ENCODE measurements at regions not wholly inside any gene's neighbourhood (a gene's known extent, or its start where the extent isn't known, plus 50 kb on each side); places are given as distances from the start of the nearest gene placed in this dataset.

DNA sequence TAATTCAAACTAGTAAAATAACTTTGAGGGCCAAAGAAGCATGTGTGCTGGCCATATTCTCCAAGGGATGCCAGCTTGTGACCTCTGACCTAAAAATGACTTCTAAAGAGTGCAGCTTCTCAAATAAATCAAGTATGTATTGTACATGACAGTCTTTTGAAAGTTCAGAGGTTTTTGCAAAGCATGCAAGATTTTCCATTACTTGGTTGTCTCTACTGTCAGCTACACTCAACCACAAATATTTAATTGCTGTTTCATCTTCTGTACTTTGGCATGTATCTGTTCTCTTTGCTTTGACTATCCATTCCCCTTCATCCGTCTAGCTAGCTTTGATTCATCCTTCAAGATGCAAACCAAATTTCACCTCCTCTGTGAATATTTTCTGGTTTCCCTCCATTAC, 121.9 kb upstream of the HS3ST2 start:
- ChIA-PET CTCF (interaction anchor here (0.9 kb wide), 1 partner anchor 47 kb away, joined by 3 read pairs; no protein-coding TSS in a partner anchor), POLR2A (no interaction called here)
- Histone ChIP-seq H4K20me1 (ENCODE audit: control insufficient read depth, insufficient read depth, low read length, poor library complexity, severe bottlenecking) (no peaks in the 10 kb centered on the region), H3K36me3 (replicated peaks in 1 of 2; ENCODE audit: control extremely low read depth in 1 of 2, control insufficient read depth in 1 of 2, extremely low read depth in 1 of 2, insufficient read depth in 2 of 2, low read length in 1 of 2) (no peaks in the 10 kb centered on the region), H2AFZ (ENCODE audit: insufficient read depth, low read depth, low read length, poor library complexity, severe bottlenecking) (no peak overlapping the region), H3K4me1 (ENCODE audit: control insufficient read depth in 2 of 2, insufficient read depth in 2 of 2, low read length in 2 of 2) (no peaks in the 10 kb centered on the region), H3K9me3 (ENCODE audit: control extremely low read depth in 1 of 3, control insufficient read depth in 2 of 3, insufficient read depth in 1 of 3, low read length in 2 of 3) (peaks cover 3 to 5% (median 4%) of the 10 kb centered on the region in 3 donors), H3K27me3 (replicated peaks in 1 of 4; ENCODE audit: control extremely low read depth in 1 of 4, control insufficient read depth in 3 of 4, insufficient read depth in 4 of 4, low read length in 3 of 4) (peaks cover 0 to 21% (median 4%) of the 10 kb centered on the region in 4 experiments), H3K4me2 (replicated peaks; ENCODE audit: low read depth, low read length, poor library complexity, severe bottlenecking) (no peak overlapping the region), H3K27ac (ENCODE audit: low read length in 2 of 2) (no peak overlapping the region), H3K9ac (ENCODE audit: low read length) (no peak overlapping the region), H3K4me3 (ENCODE audit: control extremely low read depth in 1 of 5, extremely low read depth in 1 of 5, insufficient read depth in 1 of 5, low read depth in 2 of 5, low read length in 4 of 5) (no peak overlapping the region), H3K79me2 (ENCODE audit: control insufficient read depth, insufficient read depth, low read length) (no peaks in the 10 kb centered on the region)
- intact Hi-C loops (cut with micrococcal nuclease), result no loop called here
- whole genome bisulfite sequencing (ENCODE audit: insufficient coverage), result 86% methylated on average over 1 of the region's 1 CpG
- DNase-seq, result no peak
- Mint-ChIP-seq H3K27me3 (peaks cover 3% of the 10 kb centered on the region), H3K27ac (no peak overlapping the region), H3K9me3 (ENCODE audit: insufficient read depth) (peaks cover 1% of the 10 kb centered on the region), H3K4me3 (no peak overlapping the region), H3K4me1 (no peaks in the 10 kb centered on the region)
- no peak for ATAC-seq (ENCODE audit: low read depth)
- TF ChIP-seq EZH2 (IDR thresholded peaks at IDR 0.05; ENCODE audit: borderline replicate concordance, insufficient read depth, low read depth, low read length, poor library complexity, severe bottlenecking), result no peak
- TF ChIP-seq, protein P1, sequence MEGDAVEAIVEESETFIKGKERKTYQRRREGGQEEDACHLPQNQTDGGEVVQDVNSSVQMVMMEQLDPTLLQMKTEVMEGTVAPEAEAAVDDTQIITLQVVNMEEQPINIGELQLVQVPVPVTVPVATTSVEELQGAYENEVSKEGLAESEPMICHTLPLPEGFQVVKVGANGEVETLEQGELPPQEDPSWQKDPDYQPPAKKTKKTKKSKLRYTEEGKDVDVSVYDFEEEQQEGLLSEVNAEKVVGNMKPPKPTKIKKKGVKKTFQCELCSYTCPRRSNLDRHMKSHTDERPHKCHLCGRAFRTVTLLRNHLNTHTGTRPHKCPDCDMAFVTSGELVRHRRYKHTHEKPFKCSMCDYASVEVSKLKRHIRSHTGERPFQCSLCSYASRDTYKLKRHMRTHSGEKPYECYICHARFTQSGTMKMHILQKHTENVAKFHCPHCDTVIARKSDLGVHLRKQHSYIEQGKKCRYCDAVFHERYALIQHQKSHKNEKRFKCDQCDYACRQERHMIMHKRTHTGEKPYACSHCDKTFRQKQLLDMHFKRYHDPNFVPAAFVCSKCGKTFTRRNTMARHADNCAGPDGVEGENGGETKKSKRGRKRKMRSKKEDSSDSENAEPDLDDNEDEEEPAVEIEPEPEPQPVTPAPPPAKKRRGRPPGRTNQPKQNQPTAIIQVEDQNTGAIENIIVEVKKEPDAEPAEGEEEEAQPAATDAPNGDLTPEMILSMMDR (IDR thresholded peaks at IDR 0.05), result no peak

DNA sequence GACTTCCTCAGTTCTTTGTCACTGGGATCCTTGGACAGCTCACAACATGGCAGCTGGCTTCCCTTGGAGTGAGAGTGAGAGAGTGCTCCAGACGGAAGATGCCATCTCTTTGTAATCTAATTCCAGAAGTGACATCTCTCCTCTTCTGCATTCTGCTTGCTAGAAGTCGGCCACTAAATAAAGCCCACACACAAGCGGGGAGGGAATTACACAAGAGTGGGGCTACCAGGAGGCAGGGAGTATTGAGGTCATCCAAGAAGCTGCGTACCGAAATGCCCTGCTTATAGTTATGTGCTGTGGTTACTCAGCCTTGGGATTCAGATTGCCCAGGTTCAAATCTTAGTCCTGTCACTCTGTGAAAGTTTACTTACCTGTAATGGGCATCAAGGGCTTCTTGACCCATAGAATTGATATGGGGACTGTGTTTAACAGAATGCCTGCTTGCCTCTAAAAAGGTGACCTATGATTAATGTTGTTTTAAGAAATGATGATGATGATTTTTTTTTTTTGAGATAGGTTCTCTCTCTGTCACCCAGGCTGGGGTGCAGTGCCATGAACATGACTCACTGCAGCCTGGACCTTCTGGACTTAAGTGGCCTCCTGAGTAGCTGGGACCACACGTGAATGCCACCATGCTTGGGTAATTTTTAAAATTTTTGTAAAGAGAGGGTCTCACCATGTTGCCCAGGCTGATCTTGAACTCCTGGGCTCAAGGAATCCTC, 120.9 kb upstream of the HS3ST2 start:
- ATAC-seq (ENCODE audit: low read depth), result no peak
- no peak overlapping the region for H3K9ac ChIP-seq (ENCODE audit: low read length)
- ChIA-PET POLR2A (interaction anchor here (0.7 kb wide), 1 partner anchor 1115 kb away, joined by 4 read pairs; no protein-coding TSS in a partner anchor), CTCF (interaction anchor here (1.1 kb wide), 1 partner anchor 10 kb away, joined by 3 read pairs; no protein-coding TSS in a partner anchor)
- no peaks in the 10 kb centered on the region for H4K20me1 ChIP-seq (ENCODE audit: control insufficient read depth, insufficient read depth, low read length, poor library complexity, severe bottlenecking)
- DNase-seq, result no peak
- intact Hi-C loops (cut with micrococcal nuclease), result no loop called here
- no peak overlapping the region for H3K4me2 ChIP-seq (replicated peaks; ENCODE audit: low read depth, low read length, poor library complexity, severe bottlenecking)
- no peaks in the 10 kb centered on the region for H3K4me1 Mint-ChIP-seq
- TF ChIP-seq, protein P1 (IDR thresholded peaks at IDR 0.05), result no peak
- no peak for TF ChIP-seq EZH2 (IDR thresholded peaks at IDR 0.05; ENCODE audit: borderline replicate concordance, insufficient read depth, low read depth, low read length, poor library complexity, severe bottlenecking)
- no peaks in the 10 kb centered on the region for H3K79me2 ChIP-seq (ENCODE audit: control insufficient read depth, insufficient read depth, low read length)
- peaks cover 0 to 21% (median 4%) of the 10 kb centered on the region in 4 experiments for H3K27me3 ChIP-seq (replicated peaks in 1 of 4; ENCODE audit: control extremely low read depth in 1 of 4, control insufficient read depth in 3 of 4, insufficient read depth in 4 of 4, low read length in 3 of 4)
- 93% methylated on average over 6 of the region's 6 CpGs for WGBS (ENCODE audit: insufficient coverage)
- H3K4me3 Mint-ChIP-seq, result no peak overlapping the region
- no peaks in the 10 kb centered on the region for H3K9me3 Mint-ChIP-seq (ENCODE audit: insufficient read depth)
- no peaks in the 10 kb centered on the region for H3K9me3 ChIP-seq (ENCODE audit: control extremely low read depth in 1 of 3, control insufficient read depth in 2 of 3, insufficient read depth in 1 of 3, low read length in 2 of 3)
- no peaks in the 10 kb centered on the region for H3K4me1 ChIP-seq (ENCODE audit: control insufficient read depth in 2 of 2, insufficient read depth in 2 of 2, low read length in 2 of 2)
- H3K27ac ChIP-seq (ENCODE audit: low read length in 2 of 2), result no peak overlapping the region
- no peak overlapping the region for H3K27ac Mint-ChIP-seq
- no peaks in the 10 kb centered on the region for H3K36me3 ChIP-seq (replicated peaks in 1 of 2; ENCODE audit: control extremely low read depth in 1 of 2, control insufficient read depth in 1 of 2, extremely low read depth in 1 of 2, insufficient read depth in 2 of 2, low read length in 1 of 2)
- H3K27me3 Mint-ChIP-seq, result peaks cover 3% of the 10 kb centered on the region
- no peak overlapping the region for H2AFZ ChIP-seq (ENCODE audit: insufficient read depth, low read depth, low read length, poor library complexity, severe bottlenecking)
- no peak overlapping the region for H3K4me3 ChIP-seq (ENCODE audit: control extremely low read depth in 1 of 5, extremely low read depth in 1 of 5, insufficient read depth in 1 of 5, low read depth in 2 of 5, low read length in 4 of 5)

Measured in B cell (primary cell).